Glomerular visceral epithelial cell (primary cell): ENCODE measurements at regions not wholly inside any gene's neighbourhood (a gene's known extent, or its start where the extent isn't known, plus 50 kb on each side); places are given as distances from the start of the nearest gene placed in this dataset.

Experiments
- DNase-seq: peaks from one replicate; pipeline ENCODE4 v3.0.0-alpha.2; 2016; ENCODE audit errors: extremely low spot score

GRCh38 chr10:129107525-129107924, 359.5 kb upstream of the MGMT start:
- no peak for DNase-seq

DNA sequence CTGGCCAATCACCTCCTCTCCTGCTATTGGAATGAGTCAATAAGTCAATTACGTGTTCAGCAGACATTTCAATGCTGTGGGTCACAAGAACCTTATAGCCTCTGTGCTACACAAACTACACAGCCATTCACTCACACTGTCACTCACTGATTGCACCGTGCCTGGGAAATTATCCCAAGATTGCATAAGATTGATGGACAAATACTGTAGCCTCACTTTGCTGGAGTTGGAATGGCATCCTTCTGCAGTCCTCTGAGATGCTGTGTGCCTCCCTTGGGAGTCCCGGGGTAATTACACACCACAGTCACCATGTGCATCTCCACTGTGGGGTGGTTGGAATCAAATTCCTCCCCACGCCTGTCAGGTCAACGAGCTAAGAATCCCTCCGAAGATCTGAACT, 358.7 kb upstream of the MGMT start:
- no peak for DNase-seq

GRCh38 chr10:129108994-129109393, 358.0 kb upstream of the MGMT start:
- DNase-seq: no peak

DNA sequence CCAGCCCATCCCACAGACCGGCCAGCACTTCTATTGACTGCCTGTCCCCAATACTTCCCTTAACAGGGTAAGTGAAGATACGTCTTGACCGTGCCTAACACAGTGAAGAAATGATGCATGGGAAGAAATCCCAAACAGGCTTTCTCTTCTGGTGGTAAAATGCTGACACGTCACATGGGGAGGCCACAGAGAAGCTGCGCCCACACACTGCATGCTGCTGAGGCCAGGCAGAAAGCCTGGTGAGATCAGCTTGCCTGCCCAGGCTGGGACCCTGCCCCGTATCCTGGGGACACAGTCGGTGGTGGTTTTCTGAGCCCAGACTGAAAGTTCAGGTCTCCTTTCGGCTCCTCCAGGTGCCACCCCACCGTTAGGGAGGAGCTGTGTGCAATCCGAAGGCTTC, 356.3 kb upstream of the MGMT start:
- DNase-seq: no peak

DNA sequence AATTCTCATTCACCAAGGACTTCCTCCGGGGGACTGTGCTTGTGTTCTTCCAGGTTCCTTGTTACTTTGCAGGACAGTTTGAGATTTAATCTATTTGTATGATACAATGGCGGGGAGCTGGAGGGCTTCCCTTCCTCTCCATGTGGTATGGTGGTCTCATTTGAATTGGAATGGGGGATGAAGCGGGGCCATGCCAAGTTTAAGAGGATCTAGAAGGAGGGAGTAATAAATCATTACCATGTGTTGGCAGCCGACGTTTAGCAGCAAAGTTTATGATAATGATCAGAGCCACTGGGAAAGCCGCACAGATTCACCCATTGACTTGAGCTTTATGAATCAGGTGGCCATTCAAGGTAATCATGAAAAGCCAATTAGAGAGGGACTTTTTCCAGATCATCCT, 355.1 kb upstream of the MGMT start:
- no peak for DNase-seq

DNA sequence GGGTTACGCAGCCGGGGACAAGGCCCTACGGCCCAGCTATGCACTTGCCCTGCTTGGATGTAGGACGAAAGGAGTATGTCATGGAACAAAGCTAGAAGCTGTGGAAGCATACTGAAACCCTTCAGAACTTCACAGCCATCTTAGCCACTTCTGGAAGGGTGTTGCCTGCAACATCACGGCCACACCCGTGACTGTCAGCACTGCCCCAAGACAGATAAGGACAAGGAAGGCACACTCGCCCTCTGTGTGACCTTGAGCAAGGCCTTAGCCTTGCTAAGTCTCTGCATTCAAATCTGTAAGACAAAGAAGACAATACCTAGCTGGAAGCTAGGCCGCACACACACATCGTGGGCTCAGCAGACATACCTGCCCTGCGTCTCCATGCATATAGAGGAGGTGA, 352.5 kb upstream of the MGMT start:
- DNase-seq: no peak

GRCh38 chr10:129116371-129116770, 350.7 kb upstream of the MGMT start:
- DNase-seq: no peak

DNA sequence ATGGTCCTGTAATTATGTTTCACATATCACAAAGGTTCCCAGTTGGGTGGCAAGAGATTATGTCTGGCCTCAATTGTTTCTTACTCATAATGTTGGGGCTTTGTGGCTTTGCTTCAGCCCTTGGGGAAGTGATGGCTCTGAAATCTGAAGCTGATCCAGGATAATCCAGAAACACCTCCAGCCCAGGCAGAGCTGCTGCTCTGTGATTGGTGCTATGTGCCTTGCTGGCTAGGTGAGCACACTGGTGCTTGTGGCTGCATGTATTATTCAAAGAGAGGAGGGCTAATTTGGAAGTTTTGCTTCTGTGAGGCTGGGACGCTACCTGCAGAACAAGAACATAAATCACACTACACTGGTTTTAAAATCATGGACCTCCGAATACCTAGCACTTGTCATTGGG, 346.6 kb upstream of the MGMT start:
- no peak for DNase-seq

- DNase-seq: no peak
These were observed 344.2 kb upstream of the MGMT start for GRCh38 chr10:129122846-129123245.

- no peak for DNase-seq
These were observed 343.6 kb upstream of the MGMT start for GRCh38 chr10:129123428-129123827.

DNA sequence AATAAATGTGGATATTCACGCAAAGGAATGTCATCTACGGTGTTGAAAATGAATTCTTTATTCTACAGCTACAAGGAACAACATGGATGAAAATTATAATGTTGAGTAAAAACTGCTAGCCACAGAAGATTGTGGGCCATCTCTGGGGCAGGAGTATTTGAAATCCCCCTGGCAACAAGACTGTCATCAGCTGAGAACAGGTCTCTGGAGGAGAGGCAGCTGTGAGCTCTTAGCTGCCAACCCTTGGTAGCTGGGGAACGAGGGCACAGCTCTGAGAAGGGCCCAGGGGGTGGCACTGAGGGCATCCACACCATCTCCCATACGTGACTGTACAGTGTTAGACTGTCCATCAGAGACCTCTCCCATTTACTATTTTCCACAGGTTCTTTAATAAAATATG, 340.1 kb upstream of the MGMT start:
- DNase-seq: no peak

DNA sequence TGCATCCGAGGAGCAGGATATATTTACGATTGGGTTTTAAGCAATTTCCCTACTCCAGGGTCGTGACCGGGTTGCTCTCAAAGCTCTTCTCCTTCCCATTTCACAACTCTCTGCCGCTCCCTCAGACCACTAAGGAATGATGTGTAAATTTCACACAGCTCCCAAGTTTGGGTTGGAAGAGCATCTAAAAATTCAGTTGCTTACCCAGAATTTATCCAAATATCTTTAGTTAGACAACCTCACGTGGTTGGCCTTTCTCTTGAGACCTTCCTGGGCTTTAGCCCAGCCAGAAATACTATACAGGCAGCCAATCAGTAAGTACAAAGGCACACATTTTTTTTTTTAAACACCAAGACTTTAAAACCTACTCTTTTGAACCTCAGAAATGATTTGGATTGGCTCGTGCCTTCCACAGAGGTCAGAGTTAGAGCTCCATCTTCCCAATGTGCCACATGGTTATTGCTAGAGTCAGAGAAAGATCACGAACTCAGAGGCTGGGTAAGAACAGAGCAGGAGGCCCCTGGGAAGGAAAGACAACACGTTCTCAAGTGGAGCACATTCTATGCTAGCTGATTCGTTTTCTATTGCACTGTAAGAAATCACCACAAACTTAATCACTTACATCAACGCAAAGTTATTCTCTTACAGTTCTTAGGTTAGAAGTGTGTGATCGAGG, 335.4 kb upstream of the MGMT start:
- no peak for DNase-seq

DNA sequence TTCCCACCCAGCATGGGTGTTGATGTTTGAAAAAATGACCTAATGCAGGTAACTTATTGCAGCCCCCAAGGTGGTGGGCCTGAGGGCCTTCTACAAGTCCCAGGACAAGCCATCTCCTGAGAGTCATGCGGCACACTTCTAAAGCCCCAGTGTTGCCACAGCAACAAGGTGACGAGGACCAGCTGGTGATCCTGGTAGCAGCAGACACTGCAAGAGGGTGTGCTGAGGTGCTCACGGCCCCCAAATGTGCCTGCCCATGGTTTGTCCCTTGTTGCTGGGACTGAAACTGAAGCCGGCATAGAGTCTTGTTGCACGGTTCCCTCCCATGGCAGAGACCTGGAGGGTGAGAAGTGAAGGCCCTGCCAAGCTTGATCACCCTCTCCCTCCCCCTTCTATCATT, 333.2 kb upstream of the MGMT start:
- no peak for DNase-seq

- DNase-seq: no peak
These were observed 332.7 kb upstream of the MGMT start for GRCh38 chr10:129134371-129134770.

DNA sequence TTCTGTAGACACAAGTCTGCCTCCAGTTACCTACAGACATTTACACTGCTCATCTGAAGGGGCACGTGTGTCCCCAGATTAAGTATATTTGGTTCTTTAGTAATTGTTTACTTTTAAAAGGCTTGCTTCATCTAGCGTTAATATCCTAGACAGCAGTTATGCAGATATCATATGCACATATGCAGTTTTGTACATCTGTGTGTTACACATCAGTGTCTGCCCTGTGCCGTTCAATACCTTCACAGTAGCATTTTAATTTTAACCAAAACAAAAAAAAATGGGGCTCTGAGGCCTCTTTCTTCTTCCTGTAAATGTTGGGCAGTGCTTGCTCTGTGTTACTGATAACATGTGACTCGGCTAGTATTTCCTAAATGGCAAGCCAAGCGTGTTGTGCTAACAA, 331.4 kb upstream of the MGMT start:
- DNase-seq: no peak

DNA sequence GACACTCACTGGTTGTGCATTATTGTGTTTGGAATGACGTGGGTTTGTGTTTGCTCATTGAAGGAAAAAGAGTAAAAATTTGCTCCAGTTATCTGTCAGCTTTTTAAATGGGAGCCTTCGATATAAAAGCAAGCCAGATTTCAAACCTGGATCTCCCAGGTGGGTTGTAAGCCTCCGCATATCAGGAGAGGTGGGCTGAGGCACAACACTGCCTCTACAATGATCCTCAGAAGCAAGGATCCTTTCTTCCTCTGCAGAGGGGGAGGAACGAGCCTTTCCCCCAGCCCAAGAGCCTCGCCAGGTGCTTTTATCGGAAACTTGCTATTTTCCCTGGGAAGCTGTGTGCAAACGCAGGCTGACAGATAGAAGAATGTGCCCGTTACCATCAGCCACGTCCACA, 331.0 kb upstream of the MGMT start:
- no peak for DNase-seq

DNA sequence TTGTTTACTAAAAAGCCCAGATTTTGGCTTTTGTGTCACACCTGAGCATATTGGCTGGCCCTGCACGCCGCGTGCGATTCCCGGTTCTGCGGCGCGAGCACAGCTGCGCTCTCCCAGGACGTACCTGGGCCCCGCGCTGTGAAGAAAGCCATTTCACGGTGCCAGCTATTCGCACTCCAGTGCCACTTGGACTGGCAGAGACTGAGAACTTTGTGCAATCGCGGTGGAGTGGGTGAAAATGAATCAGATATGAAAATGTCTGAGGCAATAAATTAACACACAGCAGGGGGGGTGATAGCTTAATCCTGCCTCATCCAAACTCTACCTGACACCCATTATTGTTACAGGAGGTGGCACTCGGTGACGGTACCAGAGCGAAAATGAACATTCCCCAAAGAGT, 330.1 kb upstream of the MGMT start:
- DNase-seq: no peak

DNA sequence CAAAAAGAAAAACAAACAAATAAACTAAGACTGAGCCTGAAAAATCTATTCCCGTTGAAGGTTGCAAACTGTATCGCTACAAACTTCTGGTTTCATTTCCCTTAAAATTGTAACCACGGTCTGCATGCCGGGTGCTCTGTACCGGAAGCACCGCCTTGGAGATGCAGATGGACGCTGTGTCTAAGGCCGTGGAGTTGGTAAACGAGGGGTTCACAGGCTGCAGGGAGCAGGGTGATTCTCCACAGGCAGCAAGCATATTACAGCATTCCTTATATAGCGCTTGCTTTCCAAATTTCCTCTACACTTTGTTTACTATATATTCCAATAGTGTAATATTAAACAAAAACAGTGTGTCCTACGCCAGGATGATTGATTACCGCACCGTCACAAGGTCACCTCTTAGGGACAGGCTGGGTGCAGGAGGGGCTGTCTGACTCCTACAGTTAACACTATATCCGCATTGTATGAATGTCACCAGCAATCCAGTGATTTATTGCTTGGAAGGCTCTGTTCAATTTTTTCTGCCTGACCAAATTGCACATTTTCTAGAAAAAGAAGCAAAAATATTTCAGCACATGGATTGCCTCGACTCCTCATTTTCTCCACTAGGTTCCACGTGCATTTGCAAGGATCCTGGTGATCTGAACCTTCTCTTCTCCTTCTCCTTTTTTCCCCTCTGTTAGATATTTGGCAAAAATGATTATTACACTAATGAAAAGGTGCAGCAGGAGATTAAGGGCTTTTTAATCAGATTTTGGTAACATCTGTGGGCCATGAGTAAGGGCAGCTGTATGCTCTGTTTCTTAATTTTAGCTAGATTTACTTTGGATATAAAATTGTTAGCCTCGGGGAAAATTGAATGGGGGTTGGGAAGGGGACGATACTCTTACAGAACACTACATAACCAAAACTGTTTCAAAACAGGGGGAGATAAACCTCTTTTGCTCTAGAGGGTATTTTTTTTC, 325.8 kb upstream of the MGMT start:
- DNase-seq: no peak

DNA sequence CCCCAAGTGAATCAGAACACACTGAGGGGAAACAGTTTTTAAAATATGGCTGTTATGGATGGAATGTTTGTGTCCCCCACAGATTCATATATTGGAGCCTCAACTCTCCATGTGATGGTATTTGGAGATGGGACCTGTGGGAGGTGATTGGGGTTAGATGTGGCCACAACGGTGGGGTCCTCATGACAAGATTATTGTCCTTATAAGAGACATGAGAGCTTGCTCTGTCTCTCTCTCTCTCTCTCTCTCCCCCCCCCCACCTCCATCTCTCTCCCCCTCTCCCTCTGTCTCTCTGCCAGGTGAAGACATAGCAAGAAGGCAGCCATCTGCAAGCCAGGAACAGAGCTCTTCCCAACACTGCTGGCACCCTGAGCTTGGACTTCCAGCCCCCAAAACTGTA, 315.8 kb upstream of the MGMT start:
- no peak for DNase-seq

DNA sequence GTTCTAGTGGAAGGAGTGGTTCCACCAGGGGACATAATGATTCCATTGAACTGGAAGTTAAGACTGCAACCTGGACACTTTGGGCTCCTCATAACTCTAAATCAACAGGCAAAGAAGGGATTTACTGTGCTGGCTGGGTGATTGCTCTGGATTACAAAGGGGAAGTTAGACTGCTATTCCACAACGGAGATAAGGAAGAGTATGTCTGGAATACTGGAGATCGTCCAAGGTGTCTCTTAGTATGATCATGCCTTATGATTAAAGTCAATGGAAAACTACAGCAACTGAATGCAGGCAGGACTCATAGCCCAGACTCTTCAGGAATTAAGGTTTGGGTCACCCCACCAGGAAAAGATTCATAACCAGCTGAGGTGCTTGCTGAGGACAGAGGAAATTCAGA, 310.6 kb upstream of the MGMT start:
- DNase-seq: no peak

DNA sequence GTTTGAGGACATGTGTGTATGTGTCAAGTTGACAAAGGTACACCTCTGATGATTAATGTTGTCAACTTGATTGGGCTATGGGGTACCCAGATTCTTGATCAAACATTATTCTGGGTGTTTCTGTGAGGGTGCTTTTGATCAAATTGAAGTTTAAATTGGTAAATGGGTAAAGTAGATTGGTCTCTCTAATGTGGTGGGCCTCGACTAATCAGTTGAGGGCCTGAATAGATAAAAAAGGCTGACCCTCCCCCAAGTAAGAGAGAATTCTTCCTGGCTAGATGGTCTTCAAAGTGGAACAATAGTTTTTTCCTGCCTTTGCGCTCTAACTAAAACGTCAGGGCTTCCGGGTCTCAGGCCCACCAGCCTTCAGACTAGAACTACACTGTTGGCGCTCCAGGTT, 309.9 kb upstream of the MGMT start:
- no peak for DNase-seq

GRCh38 chr10:129161150-129161549, 305.9 kb upstream of the MGMT start:
- DNase-seq: no peak

DNA sequence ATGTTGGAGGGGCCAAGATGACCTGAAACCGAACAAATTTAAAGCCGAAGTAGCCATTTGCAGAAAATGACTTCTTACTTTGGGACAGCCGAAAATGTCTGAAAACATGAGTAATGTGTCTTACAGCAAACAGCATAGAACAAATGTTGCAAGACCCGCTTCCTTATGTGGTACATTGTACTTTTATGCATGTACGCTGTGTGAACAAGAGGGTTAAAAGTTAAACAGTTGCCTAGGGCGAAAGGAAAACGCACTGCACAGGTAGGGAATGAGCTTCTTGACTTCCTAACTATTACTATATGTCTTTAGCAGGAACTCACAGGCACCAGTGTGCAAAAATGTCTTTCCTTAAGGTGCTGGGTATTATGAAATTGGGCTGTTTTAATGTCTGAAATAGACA, 303.5 kb upstream of the MGMT start:
- DNase-seq: no peak
